Hematopoietic multipotent progenitor cell treated with erythropoietin and hydrocortisone succinate and interleukin-3 and kit ligand, for 8 days (in vitro differentiated cells): ENCODE measurements at regions not wholly inside any gene's neighbourhood (a gene's known extent, or its start where the extent isn't known, plus 50 kb on each side); places are given as distances from the start of the nearest gene placed in this dataset.
A peak's percentile ranks its signal among the peaks of the same experiment; 100 is the strongest.
"Not testable (repeated sequence)": the region's sequence is repeated elsewhere in the genome, so short reads cannot be mapped to it uniquely, and the experiment has no call there.

Source experiments
- DNase-seq: peaks from one replicate; pipeline ENCODE4 v3.0.0-alpha.2; 2015

DNA sequence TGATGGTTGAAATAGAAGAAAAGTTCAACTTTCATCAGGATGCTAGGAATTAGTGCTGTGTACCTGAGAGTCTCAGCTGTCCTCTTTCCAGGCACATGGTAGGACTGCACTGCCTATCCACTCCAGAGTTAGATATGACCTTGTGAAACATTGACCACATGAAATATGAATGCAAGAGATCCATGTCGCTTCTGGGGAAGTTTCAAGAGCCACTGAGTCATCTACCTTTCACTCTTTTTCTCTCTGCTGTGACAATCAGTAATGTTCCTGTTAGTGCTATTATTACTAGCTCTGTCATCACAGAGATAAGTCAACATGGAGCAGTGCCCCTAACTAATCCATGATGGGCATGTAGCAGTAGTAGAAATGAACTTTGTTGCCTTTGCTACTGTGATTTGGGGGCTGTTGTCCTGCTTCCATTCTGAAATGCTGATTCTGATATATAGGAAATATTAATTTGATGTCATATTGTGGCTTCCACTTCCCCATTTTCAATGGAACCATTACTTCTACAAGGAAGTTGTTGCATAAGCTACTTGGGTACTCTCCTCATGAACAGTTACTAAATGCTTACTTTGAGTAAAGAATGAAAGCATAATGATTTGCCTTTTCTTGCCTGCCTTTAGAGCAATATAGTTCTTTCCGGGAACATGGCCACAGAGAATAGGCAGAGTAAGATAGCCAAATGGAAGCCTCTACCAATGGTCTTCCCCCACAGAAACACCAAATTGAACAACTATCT, 192.8 kb upstream of the ZNF521 start:
- DNase-seq, result no peak

- no peak for DNase-seq
Observed at GRCh38 chr18:25538175-25538922, 186.4 kb upstream of the ZNF521 start.

DNA sequence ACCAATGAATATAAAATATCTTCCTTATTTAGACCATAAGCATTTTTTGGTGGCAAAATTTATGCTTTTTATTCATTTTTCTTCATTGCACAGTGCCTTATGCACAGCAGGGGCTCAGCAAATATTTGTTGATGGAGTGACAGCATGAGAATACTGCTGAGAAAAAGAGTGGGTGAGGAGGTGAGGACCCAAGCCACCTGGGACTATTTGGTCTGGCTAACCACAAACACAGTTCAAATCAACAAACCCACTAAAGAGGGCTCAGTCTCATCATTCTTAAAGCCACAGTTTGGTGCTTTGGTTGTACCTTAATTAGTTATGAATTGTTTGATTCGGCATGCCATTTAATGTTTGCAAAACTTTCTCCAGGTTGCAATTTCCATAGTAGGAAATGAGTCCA, 183.5 kb upstream of the ZNF521 start:
- DNase-seq, result no peak

GRCh38 chr18:25534401-25534800, 182.4 kb upstream of the ZNF521 start:
- no peak for DNase-seq

GRCh38 chr18:25533218-25533617, 181.3 kb upstream of the ZNF521 start:
- peak; percentile 34 for DNase-seq

GRCh38 chr18:25531207-25531606, 179.2 kb upstream of the ZNF521 start:
- no peak for DNase-seq

GRCh38 chr18:25525789-25526188, 173.8 kb upstream of the ZNF521 start:
- DNase-seq, result not testable (repeated sequence)

DNA sequence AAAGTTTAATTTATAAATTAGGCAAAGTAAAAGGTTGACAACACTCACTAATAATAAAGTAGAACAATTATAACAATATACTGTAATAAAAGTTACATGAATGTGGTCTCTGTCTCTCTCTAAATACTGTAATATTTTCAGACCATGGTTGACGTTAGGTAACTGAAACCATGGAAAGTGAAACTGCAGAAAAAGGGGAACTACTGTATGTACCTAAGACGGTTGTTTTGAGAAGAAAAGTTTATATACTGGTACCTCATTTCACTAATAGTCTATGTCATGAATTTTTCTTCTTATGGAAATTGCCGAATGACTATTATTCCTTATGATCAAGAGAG, 166.7 kb upstream of the ZNF521 start:
- no peak for DNase-seq

GRCh38 chr18:25517881-25518715, 166.1 kb upstream of the ZNF521 start:
- DNase-seq, result no peak

GRCh38 chr18:25516747-25517498, 165.0 kb upstream of the ZNF521 start:
- DNase-seq, result no peak

DNA sequence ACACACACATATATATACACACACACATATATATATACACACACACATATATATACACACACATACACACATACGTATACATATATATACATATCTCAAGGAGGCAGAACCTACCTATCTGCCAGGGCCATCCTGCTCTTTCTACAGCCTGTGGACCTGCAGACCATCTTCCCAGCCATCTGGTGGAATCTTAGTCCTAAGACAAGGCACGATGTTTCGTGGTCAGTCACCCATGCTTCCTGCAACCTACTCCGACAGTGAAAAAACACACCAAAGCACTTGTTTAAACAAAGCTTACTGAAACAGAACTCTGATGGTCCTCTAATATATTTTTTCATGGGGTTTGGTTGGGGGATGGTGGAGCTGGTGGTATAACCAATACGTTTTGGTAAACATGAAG, 164.2 kb upstream of the ZNF521 start:
- DNase-seq, result no peak

DNA sequence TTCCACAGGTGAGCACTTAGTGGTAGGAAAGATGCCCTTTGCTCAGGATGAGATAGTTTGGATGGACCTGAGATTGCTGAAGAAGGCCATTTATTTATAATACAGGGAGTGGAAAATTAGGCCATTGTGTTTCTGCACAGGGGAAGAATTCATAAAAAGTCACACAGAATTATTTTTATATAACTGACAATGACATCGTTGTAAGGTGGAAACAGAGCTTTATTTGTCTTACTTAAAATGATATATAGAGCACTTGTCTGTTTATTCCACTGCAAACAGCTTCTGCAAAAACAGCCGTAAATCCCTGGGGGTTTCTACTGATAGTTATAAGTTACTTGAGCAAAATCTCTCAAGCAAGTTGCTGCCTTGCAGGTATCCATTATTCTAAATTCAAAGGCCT, 158.1 kb upstream of the ZNF521 start:
- no peak for DNase-seq

- peak; percentile 48 for DNase-seq
Observed at GRCh38 chr18:25503567-25504081, 151.7 kb upstream of the ZNF521 start.

- DNase-seq, result no peak
Observed at GRCh38 chr18:25497151-25497794, 145.3 kb upstream of the ZNF521 start.

DNA sequence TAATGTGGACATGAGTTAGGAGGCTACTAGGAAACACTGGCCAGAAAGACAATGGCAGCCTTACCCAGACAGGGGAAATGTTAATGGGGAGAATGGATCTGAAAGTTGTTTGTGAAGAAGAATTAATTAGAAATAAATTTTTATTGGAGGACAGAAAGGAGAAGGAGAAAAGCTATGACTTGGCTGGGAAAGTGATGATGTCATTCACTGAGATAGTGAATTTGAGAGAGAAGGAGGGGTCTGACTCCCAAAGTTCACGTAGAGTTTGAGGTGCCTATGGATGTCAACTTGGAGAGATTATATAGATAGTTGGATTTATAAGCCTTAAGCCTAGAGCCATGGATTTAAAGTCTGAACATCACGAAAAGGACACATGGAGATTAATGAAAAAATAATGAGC, 144.6 kb upstream of the ZNF521 start:
- no peak for DNase-seq

DNA sequence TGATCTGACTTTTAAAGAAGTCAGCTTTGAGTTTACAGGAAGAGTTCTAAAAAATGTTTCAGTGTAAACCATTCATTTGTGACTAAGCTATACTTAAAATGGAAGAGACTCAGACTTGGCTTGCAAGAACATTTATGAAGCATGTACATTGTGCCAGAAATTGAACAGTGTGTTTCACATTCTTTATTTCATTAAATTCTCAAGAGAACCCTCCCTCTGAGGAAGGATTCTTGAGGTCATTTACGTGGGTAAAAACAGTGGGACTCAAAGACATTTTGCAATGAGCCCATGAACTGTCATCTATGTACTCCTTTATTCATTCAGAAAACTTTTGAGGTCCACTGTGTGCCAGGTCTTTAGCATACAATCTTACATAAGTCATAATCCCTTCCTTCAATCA, 143.6 kb upstream of the ZNF521 start:
- no peak for DNase-seq

GRCh38 chr18:25494888-25495287, 142.9 kb upstream of the ZNF521 start:
- DNase-seq, result no peak

- DNase-seq, result no peak
Observed at GRCh38 chr18:25493401-25493800, 141.4 kb upstream of the ZNF521 start.

GRCh38 chr18:25490316-25490715, 138.3 kb upstream of the ZNF521 start:
- no peak for DNase-seq

GRCh38 chr18:25473008-25473407, 121.0 kb upstream of the ZNF521 start:
- DNase-seq, result no peak

- not testable (repeated sequence) for DNase-seq
Observed at GRCh38 chr18:25470756-25471524, 119.0 kb upstream of the ZNF521 start.
